HepG2 (cell line): ENCODE measurements at regions not wholly inside any gene's neighbourhood (a gene's known extent, or its start where the extent isn't known, plus 50 kb on each side); places are given as distances from the start of the nearest gene placed in this dataset.

Experiments used
- ATAC-seq: fragments of 200-7000 bp; cut with Tn5 transposase; 3 replicates; pipeline ENCODE4 v1.9.1; 2020; ENCODE audit warnings: mild to moderate bottlenecking, moderate library complexity
- BruUV-seq: library from RNA; stranded (reverse); fragments of 400-500 nt; replicated peaks from 2 replicates; lab custom pipeline; 2021; lab: Mats Ljungman, UMichigan
- CTCF ChIA-PET: fragments of 300-600 bp; formaldehyde crosslinking; extraction: SDS; loops from one replicate; lab custom pipeline; 2021; ENCODE audit warnings: low total read pairs, inconsistent platforms, low intra/inter-chr PET ratio; lab: Yijun Ruan, JAX
- POLR2A ChIA-PET: fragments of 350-600 bp; sonication (Branson Sonifier 250); formaldehyde crosslinking; loops from one replicate; lab custom pipeline; 2020; ENCODE audit warnings: antibody characterized with exemption, inconsistent platforms; lab: Yijun Ruan, JAX
- DNase-seq: peaks from one replicate; pipeline ENCODE4 v3.0.0-alpha.2; 2015; ENCODE audit warnings: low spot score
- FAIRE-seq: peaks from 3 replicates; lab custom pipeline; 2011; peaks lifted over from hg19 to GRCh38; lab: Jason Lieb, UNC
- H2AFZ ChIP-seq: one replicate; pipeline ENCODE4 v1.6.1; 2011; ENCODE audit warnings: low read length, inconsistent platforms
- H3K27ac ChIP-seq: fragments of 300-600 bp; 3 replicates; pipeline ENCODE4 v1.8.0; 2011; ENCODE audit warnings: mixed run types, mild to moderate bottlenecking, mixed read lengths, low read length, inconsistent platforms; ENCODE audit not compliant: insufficient read depth; ENCODE audit errors: extremely low read length
- H3K27me3 ChIP-seq, 2 experiments: fragments of 200-600 bp in 1 of 2; 2 replicates in 1 of 2; 3 replicates in 1 of 2; pipeline versions ENCODE4 v1.6.0 to v1.8.0; 2011; ENCODE audit warnings: low read length in 2 of 2, mild to moderate bottlenecking in 2 of 2, moderate library complexity in 2 of 2, inconsistent platforms in 1 of 2; ENCODE audit not compliant: insufficient read depth in 2 of 2, control insufficient read depth in 1 of 2
- H3K36me3 ChIP-seq, 2 experiments: fragments of 200-600 bp in 1 of 2; replicated peaks in 1 of 2; 2 replicates in 1 of 2; 3 replicates in 1 of 2; pipeline versions ENCODE4 v1.5.1 to v1.8.0; 2011; ENCODE audit warnings: low read length in 2 of 2, inconsistent platforms in 1 of 2; ENCODE audit not compliant: insufficient read depth in 2 of 2, control insufficient read depth in 1 of 2
- H3K4me1 ChIP-seq: 2 replicates; pipeline ENCODE4 v1.5.1; 2012; ENCODE audit warnings: low read length, inconsistent platforms; ENCODE audit not compliant: insufficient read depth
- H3K4me2 ChIP-seq: 2 replicates; pipeline ENCODE4 v1.6.0; 2011; ENCODE audit warnings: low read depth, low read length, inconsistent platforms
- H3K4me3 ChIP-seq, 3 experiments: fragments of 200-600 bp in 1 of 3; sonication (generic), shearing (Covaris generic) in 1 of 3; replicated peaks in 1 of 3; 2 replicates each; pipeline ENCODE4 v1.5.1; 2011 to 2016; ENCODE audit warnings: low read length in 3 of 3, inconsistent platforms in 2 of 3, low read depth in 2 of 3, mild to moderate bottlenecking in 2 of 3, control low read depth in 1 of 3, mixed read lengths in 1 of 3; ENCODE audit not compliant: insufficient read depth in 1 of 3
- H3K79me2 ChIP-seq: one replicate; pipeline ENCODE4 v1.6.1; 2011; ENCODE audit warnings: low read length, inconsistent platforms; ENCODE audit not compliant: insufficient read depth
- H3K9ac ChIP-seq: 2 replicates; pipeline ENCODE4 v1.6.0; 2011; ENCODE audit warnings: mild to moderate bottlenecking, low read depth, low read length, inconsistent platforms; ENCODE audit not compliant: insufficient read depth
- H3K9me3 ChIP-seq: 2 replicates; pipeline ENCODE4 v1.5.1; 2012; ENCODE audit warnings: mild to moderate bottlenecking, low read length
- H4K20me1 ChIP-seq: 2 replicates; pipeline ENCODE4 v1.6.0; 2011; ENCODE audit warnings: inconsistent platforms, mild to moderate bottlenecking, low read length, moderate library complexity; ENCODE audit not compliant: insufficient read depth
- HNF4A ChIP-seq: sonication (generic); formaldehyde crosslinking; IDR thresholded peaks from 2 replicates; pipeline ENCODE4 v1.4.0; 2020; ENCODE audit warnings: missing genetic modification reagents
- IKZF4 ChIP-seq: sonication (generic); formaldehyde crosslinking; IDR thresholded peaks from 2 replicates; pipeline ENCODE4 v1.5.1; 2020; ENCODE audit warnings: borderline replicate concordance, mild to moderate bottlenecking, low read depth, missing genetic modification reagents; ENCODE audit errors: not compliant biosample characterization
- MBNL3 ChIP-seq: fragments of 250-450 bp; sonication (Bioruptor Pico); conservative IDR thresholded peaks from 2 replicates; pipeline ENCODE4 v1.8.0; 2022; ENCODE audit warnings: mild to moderate bottlenecking, inconsistent platforms
- PHF20 ChIP-seq: sonication (generic); formaldehyde crosslinking; IDR thresholded peaks from 2 replicates; pipeline ENCODE4 v1.5.0; 2020; ENCODE audit warnings: mild to moderate bottlenecking, missing genetic modification reagents
- REXO4 ChIP-seq: sonication (generic); formaldehyde crosslinking; IDR thresholded peaks from 2 replicates; pipeline ENCODE4 v1.8.0; 2022; ENCODE audit warnings: missing genetic modification reagents, mild to moderate bottlenecking, borderline replicate concordance
- RXRA ChIP-seq: sonication (generic); formaldehyde crosslinking; IDR thresholded peaks from 2 replicates; pipeline ENCODE4 v1.5.1; 2020; ENCODE audit warnings: missing genetic modification reagents
- SUZ12 ChIP-seq: fragments of 150-350 bp; IDR thresholded peaks from 2 replicates; pipeline ENCODE4 v1.6.1; 2014; ENCODE audit warnings: low read depth, low read length
- THAP11 ChIP-seq: IDR thresholded peaks from 2 replicates; pipeline ENCODE4 v1.6.1; 2016; ENCODE audit warnings: missing biosample characterization, missing genetic modification reagents
- THAP7 ChIP-seq: sonication (generic); formaldehyde crosslinking; IDR thresholded peaks from 2 replicates; pipeline ENCODE4 v1.8.1; 2023; ENCODE audit warnings: mild to moderate bottlenecking, missing genetic modification reagents
- TP53 ChIP-seq: sonication (generic); formaldehyde crosslinking; conservative IDR thresholded peaks from 2 replicates; pipeline ENCODE4 v1.4.0; 2020; ENCODE audit warnings: missing genetic modification reagents
- ZBTB42 ChIP-seq: sonication (generic); formaldehyde crosslinking; IDR thresholded peaks from 2 replicates; pipeline ENCODE4 v1.5.0; 2020; ENCODE audit warnings: mild to moderate bottlenecking, missing genetic modification reagents
- ZNF329 ChIP-seq: sonication (generic); formaldehyde crosslinking; IDR thresholded peaks from 2 replicates; pipeline ENCODE4 v1.9.0; 2021; ENCODE audit warnings: low read depth, mild to moderate bottlenecking, missing genetic modification reagents
- ZNF530 ChIP-seq: sonication (generic); formaldehyde crosslinking; IDR thresholded peaks from 2 replicates; pipeline ENCODE4 v1.5.0; 2020; ENCODE audit warnings: low read depth, mild to moderate bottlenecking, missing genetic modification reagents
- ZNF589 ChIP-seq: sonication (generic); formaldehyde crosslinking; conservative IDR thresholded peaks from 2 replicates; pipeline ENCODE4 v1.8.0; 2022; ENCODE audit warnings: mild to moderate bottlenecking, moderate library complexity, missing genetic modification reagents
- ZNF710 ChIP-seq: sonication (generic); formaldehyde crosslinking; IDR thresholded peaks from 2 replicates; pipeline ENCODE4 v1.5.0; 2020; ENCODE audit warnings: mild to moderate bottlenecking, missing genetic modification reagents, borderline replicate concordance
- ZNF776 ChIP-seq: sonication (generic); formaldehyde crosslinking; IDR thresholded peaks from 2 replicates; pipeline ENCODE4 v1.4.0; 2020; ENCODE audit warnings: mild to moderate bottlenecking, missing genetic modification reagents
- ZSCAN12 ChIP-seq: sonication (generic); formaldehyde crosslinking; IDR thresholded peaks from 2 replicates; pipeline ENCODE4 v1.9.0; 2021; ENCODE audit warnings: mild to moderate bottlenecking, missing genetic modification reagents
- in situ Hi-C: cut with HindIII; loops from 2 replicates; pipeline ENCODE4 v1.10.0; 2017; ENCODE audit warnings: low pct_unique_long_range_greater_than_20kb; ENCODE audit not compliant: extremely low pct_ligation_motif_present
- intact Hi-C: fragments of 100-400 bp; cut with micrococcal nuclease; formaldehyde crosslinking; loops from one replicate; pipeline ENCODE4 v1.10.0; 2022; ENCODE audit not compliant: unreplicated experiment

GRCh38 chr7:32251659-32252058 is 181.5 kb upstream of the PDE1C start:
- in situ Hi-C loops (no loop called here), intact Hi-C loops (no loop called here)
- Histone ChIP-seq H3K9ac (no peak overlapping the region), H4K20me1 (no peaks in the 10 kb centered on the region), H3K36me3 (no peaks in the 10 kb centered on the region), H3K4me2 (no peak overlapping the region), H3K27me3 (peaks cover 0 to 2% of the 10 kb centered on the region in 2 experiments; a peak in 1 of 5 replicates), H3K27ac (no peak overlapping the region), H3K4me1 (no peaks in the 10 kb centered on the region), H2AFZ (no peak overlapping the region), H3K9me3 (no peaks in the 10 kb centered on the region), H3K79me2 (no peaks in the 10 kb centered on the region), H3K4me3 (no peak overlapping the region)
- CTCF ChIA-PET: no interaction called here
- TF ChIP-seq ZNF589 (CRISPR knock-in tag) (no peak), ZNF530 (no peak), ZNF710 (no peak), SUZ12 (no peak), ZNF329 (CRISPR knock-in tag) (no peak), RXRA (CRISPR knock-in tag) (no peak), MBNL3 (CRISPR knock-in tag) (no peak), ZBTB42 (CRISPR knock-in tag) (no peak), PHF20 (CRISPR knock-in tag) (no peak), HNF4A (CRISPR knock-in tag) (no peak), ZNF776 (CRISPR knock-in tag) (no peak), THAP7 (no peak), ZSCAN12 (no peak), THAP11 (CRISPR knock-in tag) (no peak), TP53 (no peak), REXO4 (no peak), IKZF4 (no peak)
- ATAC-seq: no peak
- no TSS peak for BruUV-seq
- no peak for FAIRE-seq
- POLR2A ChIA-PET: no interaction called here
- no peak for DNase-seq
